ENCODE measurements at regions not wholly inside any gene's neighbourhood (a gene's known extent, or its start where the extent isn't known, plus 50 kb on each side); places are given as distances from the start of the nearest gene placed in this dataset.

- TF ChIP-seq, protein P1, sequence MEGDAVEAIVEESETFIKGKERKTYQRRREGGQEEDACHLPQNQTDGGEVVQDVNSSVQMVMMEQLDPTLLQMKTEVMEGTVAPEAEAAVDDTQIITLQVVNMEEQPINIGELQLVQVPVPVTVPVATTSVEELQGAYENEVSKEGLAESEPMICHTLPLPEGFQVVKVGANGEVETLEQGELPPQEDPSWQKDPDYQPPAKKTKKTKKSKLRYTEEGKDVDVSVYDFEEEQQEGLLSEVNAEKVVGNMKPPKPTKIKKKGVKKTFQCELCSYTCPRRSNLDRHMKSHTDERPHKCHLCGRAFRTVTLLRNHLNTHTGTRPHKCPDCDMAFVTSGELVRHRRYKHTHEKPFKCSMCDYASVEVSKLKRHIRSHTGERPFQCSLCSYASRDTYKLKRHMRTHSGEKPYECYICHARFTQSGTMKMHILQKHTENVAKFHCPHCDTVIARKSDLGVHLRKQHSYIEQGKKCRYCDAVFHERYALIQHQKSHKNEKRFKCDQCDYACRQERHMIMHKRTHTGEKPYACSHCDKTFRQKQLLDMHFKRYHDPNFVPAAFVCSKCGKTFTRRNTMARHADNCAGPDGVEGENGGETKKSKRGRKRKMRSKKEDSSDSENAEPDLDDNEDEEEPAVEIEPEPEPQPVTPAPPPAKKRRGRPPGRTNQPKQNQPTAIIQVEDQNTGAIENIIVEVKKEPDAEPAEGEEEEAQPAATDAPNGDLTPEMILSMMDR (IDR thresholded peaks at IDR 0.05), result no peak
- no peak for ATAC-seq (ENCODE audit: insufficient number of reproducible peaks, low FRiP score, low read depth)
- no peaks in the 10 kb centered on the region for H3K4me1 ChIP-seq (ENCODE audit: control insufficient read depth in 1 of 2, low read depth in 2 of 2)
- no peak overlapping the region for H3K4me3 ChIP-seq
- no peaks in the 10 kb centered on the region for H3K36me3 ChIP-seq
- no peaks in the 10 kb centered on the region for H3K9me3 ChIP-seq
- H3K27me3 ChIP-seq (replicated peaks; ENCODE audit: insufficient read depth), result no peaks in the 10 kb centered on the region
- DNase-seq (ENCODE audit: low spot score), result no peak
- H3K27ac ChIP-seq, result no peak overlapping the region
Observed at GRCh38 chr15:55126111-55126510, 70.6 kb downstream of the RSL24D1 start.

DNA sequence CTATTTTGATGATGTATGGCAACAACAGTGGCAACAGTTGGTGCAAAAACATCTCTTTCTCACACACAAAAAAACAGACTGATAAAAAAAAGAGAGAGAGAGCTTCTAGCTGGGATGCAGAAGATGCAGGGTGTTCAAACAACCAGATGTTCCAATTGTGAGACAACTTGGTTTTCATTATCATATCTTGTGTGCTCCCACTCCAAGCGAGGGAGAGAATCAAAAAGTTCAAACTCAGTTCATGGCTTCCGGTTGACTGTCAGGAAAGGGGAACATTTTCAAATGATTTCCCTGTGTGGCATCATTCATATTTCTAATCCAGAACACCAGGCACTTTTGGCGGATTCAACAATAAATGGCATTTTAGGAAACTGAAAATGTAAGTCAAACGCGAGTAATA is 72.1 kb downstream of the RSL24D1 start:
- Histone ChIP-seq H3K27ac (no peak overlapping the region), H3K4me3 (no peak overlapping the region), H3K36me3 (no peaks in the 10 kb centered on the region), H3K9me3 (no peaks in the 10 kb centered on the region), H3K27me3 (replicated peaks; ENCODE audit: insufficient read depth) (no peaks in the 10 kb centered on the region), H3K4me1 (ENCODE audit: control insufficient read depth in 1 of 2, low read depth in 2 of 2) (no peaks in the 10 kb centered on the region)
- DNase-seq (ENCODE audit: low spot score) (no peak), ATAC-seq (ENCODE audit: insufficient number of reproducible peaks, low FRiP score, low read depth) (no peak)
- TF ChIP-seq, protein P1 (IDR thresholded peaks at IDR 0.05), result no peak

DNA sequence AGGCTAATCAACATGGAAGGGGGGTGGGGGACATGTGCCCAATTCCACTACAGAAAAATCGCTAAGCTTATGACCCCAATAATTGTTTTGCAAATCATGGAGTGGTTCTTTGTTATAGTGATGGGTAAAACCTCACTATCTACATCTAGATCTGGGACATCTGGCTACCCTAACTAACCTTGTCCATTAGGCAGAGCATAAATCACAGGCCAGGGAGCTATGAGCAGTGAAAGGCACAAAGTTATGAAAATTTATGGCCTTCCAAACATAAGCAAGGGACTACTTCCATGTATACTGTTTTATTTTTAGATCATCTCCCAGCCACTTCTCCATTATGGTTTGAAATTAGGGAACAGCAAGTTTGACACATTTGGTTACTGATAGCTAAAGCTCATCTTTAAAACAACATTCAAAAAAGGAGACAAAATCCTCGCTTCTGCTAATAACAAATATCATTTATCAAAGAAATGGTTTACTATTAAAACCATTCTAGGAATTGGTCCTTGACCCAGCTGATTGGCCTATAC is 78.3 kb downstream of the RSL24D1 start:
- DNase-seq (ENCODE audit: low spot score), result no peak
- TF ChIP-seq, protein P1 (IDR thresholded peaks at IDR 0.05), result no peak
- Histone ChIP-seq H3K27ac (no peak overlapping the region), H3K27me3 (replicated peaks; ENCODE audit: insufficient read depth) (no peaks in the 10 kb centered on the region), H3K9me3 (no peaks in the 10 kb centered on the region), H3K36me3 (no peaks in the 10 kb centered on the region), H3K4me3 (no peak overlapping the region), H3K4me1 (ENCODE audit: control insufficient read depth in 1 of 2, low read depth in 2 of 2) (no peaks in the 10 kb centered on the region)
- ATAC-seq (ENCODE audit: insufficient number of reproducible peaks, low FRiP score, low read depth), result no peak

- DNase-seq (ENCODE audit: low spot score) (no peak), ATAC-seq (ENCODE audit: insufficient number of reproducible peaks, low FRiP score, low read depth) (no peak)
- Histone ChIP-seq H3K36me3 (no peaks in the 10 kb centered on the region), H3K27ac (no peak overlapping the region), H3K27me3 (replicated peaks; ENCODE audit: insufficient read depth) (no peaks in the 10 kb centered on the region), H3K9me3 (no peaks in the 10 kb centered on the region), H3K4me3 (no peak overlapping the region), H3K4me1 (ENCODE audit: control insufficient read depth in 1 of 2, low read depth in 2 of 2) (no peaks in the 10 kb centered on the region)
- TF ChIP-seq, protein P1 (IDR thresholded peaks at IDR 0.05), result no peak
Observed at GRCh38 chr15:55116636-55117035, 80.1 kb downstream of the RSL24D1 start.

- no peak overlapping the region for H3K27ac ChIP-seq
- ATAC-seq (ENCODE audit: insufficient number of reproducible peaks, low FRiP score, low read depth) (no peak), DNase-seq (ENCODE audit: low spot score) (no peak)
- no peaks in the 10 kb centered on the region for H3K4me1 ChIP-seq (ENCODE audit: control insufficient read depth in 1 of 2, low read depth in 2 of 2)
- no peaks in the 10 kb centered on the region for H3K36me3 ChIP-seq
- H3K4me3 ChIP-seq, result no peak overlapping the region
- no peaks in the 10 kb centered on the region for H3K9me3 ChIP-seq
- H3K27me3 ChIP-seq (replicated peaks; ENCODE audit: insufficient read depth), result no peaks in the 10 kb centered on the region
- TF ChIP-seq, protein P1 (IDR thresholded peaks at IDR 0.05), result no peak
Observed at GRCh38 chr15:55113736-55114135, 83.0 kb downstream of the RSL24D1 start.

All from thoracic aorta (tissue), 2 donors.